H1 (cell line): ENCODE measurements at regions not wholly inside any gene's neighbourhood (a gene's known extent, or its start where the extent isn't known, plus 50 kb on each side); places are given as distances from the start of the nearest gene placed in this dataset.

Experiments used
- BCL11A ChIP-seq, 2 experiments: IDR thresholded peaks; one replicate each; pipeline ENCODE4 v1.6.1; 2011; ENCODE audit warnings: low read depth in 2 of 2, low read length in 2 of 2, mild to moderate bottlenecking in 2 of 2
- BRCA1 ChIP-seq: IDR thresholded peaks from 2 replicates; pipeline ENCODE4 v1.6.1; 2012; ENCODE audit warnings: low read depth, low read length, improper control_type of control experiment
- CTBP2 ChIP-seq: IDR thresholded peaks from 2 replicates; pipeline ENCODE4 v1.7.0; 2011; ENCODE audit warnings: borderline replicate concordance, mild to moderate bottlenecking, moderate library complexity, mixed read lengths, low read length; ENCODE audit not compliant: insufficient read depth, insufficient read length
- FOSL1 ChIP-seq: IDR thresholded peaks from 2 replicates; pipeline ENCODE4 v1.6.1; 2011; ENCODE audit warnings: mild to moderate bottlenecking, low read depth, low read length, moderate library complexity; ENCODE audit not compliant: insufficient read depth
- GTF2F1 ChIP-seq: IDR thresholded peaks from 2 replicates; pipeline ENCODE4 v1.6.1; 2012; ENCODE audit warnings: low read depth, low read length, improper control_type of control experiment, borderline replicate concordance
- JUND ChIP-seq: IDR thresholded peaks from 2 replicates; pipeline ENCODE4 v1.6.1; 2011; ENCODE audit warnings: mild to moderate bottlenecking, improper control_type of control experiment, low read length
- KDM1A ChIP-seq: fragments of 200-600, 300-600 bp; sonication (generic); IDR thresholded peaks from 2 replicates; pipeline ENCODE4 v1.7.1; 2016; ENCODE audit warnings: mild to moderate bottlenecking, low read length, borderline replicate concordance
- MAFK ChIP-seq: IDR thresholded peaks from 2 replicates; pipeline ENCODE4 v1.6.1; 2012; ENCODE audit warnings: low read depth, mild to moderate bottlenecking, improper control_type of control experiment, low read length
- RNF2 ChIP-seq: fragments of 200-900, 300-1000 bp; sonication (generic); IDR thresholded peaks from 2 replicates; pipeline ENCODE4 v1.7.1; 2016; ENCODE audit warnings: borderline replicate concordance, low read depth, mild to moderate bottlenecking, antibody characterized with exemption, low read length; ENCODE audit not compliant: poor library complexity, severe bottlenecking; ENCODE audit errors: missing control alignments
- TAF7 ChIP-seq: optimal IDR thresholded peaks from 2 replicates; pipeline ENCODE3; 2011; ENCODE audit warnings: low read depth, mild to moderate bottlenecking, inconsistent platforms, low read length, moderate library complexity, borderline replicate concordance
- TEAD4 ChIP-seq: IDR thresholded peaks from 2 replicates; pipeline ENCODE4 v1.6.1; 2012; ENCODE audit warnings: low read depth, low read length, inconsistent platforms, mixed read lengths
- TF ChIP-seq, protein P1 (sequence below): fragments of 300-600 bp; sonication (generic); IDR thresholded peaks from 2 replicates; pipeline ENCODE4 v1.7.1; 2012; ENCODE audit warnings: low read length, moderate library complexity, mild to moderate bottlenecking, inconsistent platforms; ENCODE audit not compliant: insufficient replicate concordance

DNA sequence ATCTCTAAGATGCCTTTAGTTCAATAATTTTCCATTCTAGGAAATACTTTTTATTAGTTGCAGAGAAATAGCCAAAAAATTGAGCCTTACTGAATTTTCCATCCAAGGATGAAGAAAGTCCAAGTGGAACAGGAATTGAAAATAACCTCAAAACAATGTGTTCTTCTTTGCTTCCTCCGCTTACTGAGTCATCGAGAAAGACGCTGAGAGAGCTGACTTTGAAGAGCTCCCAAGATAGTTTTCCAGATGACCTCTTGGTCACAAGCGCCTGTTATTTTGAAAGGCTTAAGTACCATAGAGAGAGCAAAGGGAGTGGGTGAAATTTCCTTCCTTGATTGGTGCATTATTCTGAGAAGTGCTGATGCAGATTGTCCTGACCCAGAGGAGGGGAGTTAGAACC, 253.5 kb upstream of the ATP10B start (continued):
- TF ChIP-seq, protein P1, sequence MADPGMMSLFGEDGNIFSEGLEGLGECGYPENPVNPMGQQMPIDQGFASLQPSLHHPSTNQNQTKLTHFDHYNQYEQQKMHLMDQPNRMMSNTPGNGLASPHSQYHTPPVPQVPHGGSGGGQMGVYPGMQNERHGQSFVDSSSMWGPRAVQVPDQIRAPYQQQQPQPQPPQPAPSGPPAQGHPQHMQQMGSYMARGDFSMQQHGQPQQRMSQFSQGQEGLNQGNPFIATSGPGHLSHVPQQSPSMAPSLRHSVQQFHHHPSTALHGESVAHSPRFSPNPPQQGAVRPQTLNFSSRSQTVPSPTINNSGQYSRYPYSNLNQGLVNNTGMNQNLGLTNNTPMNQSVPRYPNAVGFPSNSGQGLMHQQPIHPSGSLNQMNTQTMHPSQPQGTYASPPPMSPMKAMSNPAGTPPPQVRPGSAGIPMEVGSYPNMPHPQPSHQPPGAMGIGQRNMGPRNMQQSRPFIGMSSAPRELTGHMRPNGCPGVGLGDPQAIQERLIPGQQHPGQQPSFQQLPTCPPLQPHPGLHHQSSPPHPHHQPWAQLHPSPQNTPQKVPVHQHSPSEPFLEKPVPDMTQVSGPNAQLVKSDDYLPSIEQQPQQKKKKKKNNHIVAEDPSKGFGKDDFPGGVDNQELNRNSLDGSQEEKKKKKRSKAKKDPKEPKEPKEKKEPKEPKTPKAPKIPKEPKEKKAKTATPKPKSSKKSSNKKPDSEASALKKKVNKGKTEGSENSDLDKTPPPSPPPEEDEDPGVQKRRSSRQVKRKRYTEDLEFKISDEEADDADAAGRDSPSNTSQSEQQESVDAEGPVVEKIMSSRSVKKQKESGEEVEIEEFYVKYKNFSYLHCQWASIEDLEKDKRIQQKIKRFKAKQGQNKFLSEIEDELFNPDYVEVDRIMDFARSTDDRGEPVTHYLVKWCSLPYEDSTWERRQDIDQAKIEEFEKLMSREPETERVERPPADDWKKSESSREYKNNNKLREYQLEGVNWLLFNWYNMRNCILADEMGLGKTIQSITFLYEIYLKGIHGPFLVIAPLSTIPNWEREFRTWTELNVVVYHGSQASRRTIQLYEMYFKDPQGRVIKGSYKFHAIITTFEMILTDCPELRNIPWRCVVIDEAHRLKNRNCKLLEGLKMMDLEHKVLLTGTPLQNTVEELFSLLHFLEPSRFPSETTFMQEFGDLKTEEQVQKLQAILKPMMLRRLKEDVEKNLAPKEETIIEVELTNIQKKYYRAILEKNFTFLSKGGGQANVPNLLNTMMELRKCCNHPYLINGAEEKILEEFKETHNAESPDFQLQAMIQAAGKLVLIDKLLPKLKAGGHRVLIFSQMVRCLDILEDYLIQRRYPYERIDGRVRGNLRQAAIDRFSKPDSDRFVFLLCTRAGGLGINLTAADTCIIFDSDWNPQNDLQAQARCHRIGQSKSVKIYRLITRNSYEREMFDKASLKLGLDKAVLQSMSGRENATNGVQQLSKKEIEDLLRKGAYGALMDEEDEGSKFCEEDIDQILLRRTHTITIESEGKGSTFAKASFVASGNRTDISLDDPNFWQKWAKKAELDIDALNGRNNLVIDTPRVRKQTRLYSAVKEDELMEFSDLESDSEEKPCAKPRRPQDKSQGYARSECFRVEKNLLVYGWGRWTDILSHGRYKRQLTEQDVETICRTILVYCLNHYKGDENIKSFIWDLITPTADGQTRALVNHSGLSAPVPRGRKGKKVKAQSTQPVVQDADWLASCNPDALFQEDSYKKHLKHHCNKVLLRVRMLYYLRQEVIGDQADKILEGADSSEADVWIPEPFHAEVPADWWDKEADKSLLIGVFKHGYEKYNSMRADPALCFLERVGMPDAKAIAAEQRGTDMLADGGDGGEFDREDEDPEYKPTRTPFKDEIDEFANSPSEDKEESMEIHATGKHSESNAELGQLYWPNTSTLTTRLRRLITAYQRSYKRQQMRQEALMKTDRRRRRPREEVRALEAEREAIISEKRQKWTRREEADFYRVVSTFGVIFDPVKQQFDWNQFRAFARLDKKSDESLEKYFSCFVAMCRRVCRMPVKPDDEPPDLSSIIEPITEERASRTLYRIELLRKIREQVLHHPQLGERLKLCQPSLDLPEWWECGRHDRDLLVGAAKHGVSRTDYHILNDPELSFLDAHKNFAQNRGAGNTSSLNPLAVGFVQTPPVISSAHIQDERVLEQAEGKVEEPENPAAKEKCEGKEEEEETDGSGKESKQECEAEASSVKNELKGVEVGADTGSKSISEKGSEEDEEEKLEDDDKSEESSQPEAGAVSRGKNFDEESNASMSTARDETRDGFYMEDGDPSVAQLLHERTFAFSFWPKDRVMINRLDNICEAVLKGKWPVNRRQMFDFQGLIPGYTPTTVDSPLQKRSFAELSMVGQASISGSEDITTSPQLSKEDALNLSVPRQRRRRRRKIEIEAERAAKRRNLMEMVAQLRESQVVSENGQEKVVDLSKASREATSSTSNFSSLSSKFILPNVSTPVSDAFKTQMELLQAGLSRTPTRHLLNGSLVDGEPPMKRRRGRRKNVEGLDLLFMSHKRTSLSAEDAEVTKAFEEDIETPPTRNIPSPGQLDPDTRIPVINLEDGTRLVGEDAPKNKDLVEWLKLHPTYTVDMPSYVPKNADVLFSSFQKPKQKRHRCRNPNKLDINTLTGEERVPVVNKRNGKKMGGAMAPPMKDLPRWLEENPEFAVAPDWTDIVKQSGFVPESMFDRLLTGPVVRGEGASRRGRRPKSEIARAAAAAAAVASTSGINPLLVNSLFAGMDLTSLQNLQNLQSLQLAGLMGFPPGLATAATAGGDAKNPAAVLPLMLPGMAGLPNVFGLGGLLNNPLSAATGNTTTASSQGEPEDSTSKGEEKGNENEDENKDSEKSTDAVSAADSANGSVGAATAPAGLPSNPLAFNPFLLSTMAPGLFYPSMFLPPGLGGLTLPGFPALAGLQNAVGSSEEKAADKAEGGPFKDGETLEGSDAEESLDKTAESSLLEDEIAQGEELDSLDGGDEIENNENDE: no peak
- TF ChIP-seq KDM1A (no peak), FOSL1 (no peak), CTBP2 (no peak), BRCA1 (no peak), GTF2F1 (no peak), TAF7 (no peak), BCL11A (IDR thresholded peaks at IDR 0.05; ENCODE audit: low read depth in 2 of 2, low read length in 2 of 2) (no peak), MAFK (no peak), RNF2 (no peak), JUND (no peak), TEAD4 (no peak)
